HCT116 (cell line): ENCODE measurements at regions not wholly inside any gene's neighbourhood (a gene's known extent, or its start where the extent isn't known, plus 50 kb on each side); places are given as distances from the start of the nearest gene placed in this dataset.

Experiments
- ATAC-seq: fragments of 200-7000 bp; cut with Tn5 transposase; 2 replicates; pipeline ENCODE4 v1.9.1; 2020; ENCODE audit warnings: mild to moderate bottlenecking, moderate library complexity
- BruUV-seq: library from RNA; stranded (reverse); fragments of 400-500 nt; replicated peaks from 2 replicates; lab custom pipeline; 2021; lab: Mats Ljungman, UMichigan
- CTCF ChIA-PET: fragments of 300-600 bp; sonication (Branson Sonifier 250); formaldehyde crosslinking; loops from one replicate; lab custom pipeline; 2021; ENCODE audit warnings: antibody characterized with exemption; lab: Charles Lee
- POLR2A ChIA-PET: fragments of 300-600, 350-600 bp; sonication (Branson Sonifier 250); formaldehyde crosslinking; loops from one replicate; lab custom pipeline; 2021; ENCODE audit warnings: antibody characterized with exemption; lab: Charles Lee
- RAD21 ChIA-PET, 2 experiments: fragments of 300-600 bp; sonication (Branson Sonifier 250); formaldehyde crosslinking; loops; one replicate each; lab custom pipeline; 2023; ENCODE audit warnings: low total read pairs in 2 of 2; ENCODE audit not compliant: uncharacterized antibody in 2 of 2, unreplicated experiment in 2 of 2, low non-redundant PET in 1 of 2; lab: Charles Lee
- DNase-seq: peaks from one replicate; pipeline ENCODE4 v3.0.0-alpha.2; 2010; ENCODE audit warnings: low read depth, low spot score
- H2AFZ ChIP-seq: fragments of 200-600 bp; shearing (Covaris generic), sonication (generic); 2 replicates; pipeline ENCODE4 v1.6.1; 2017; ENCODE audit warnings: low read depth, mixed run types, mixed read lengths, antibody characterized with exemption, low read length; ENCODE audit not compliant: poor library complexity, severe bottlenecking
- H3K27ac ChIP-seq: 2 replicates; pipeline ENCODE4 v1.5.1; 2012; ENCODE audit warnings: low read depth, low read length
- H3K27me3 ChIP-seq: fragments of 200-600 bp; sonication (generic); 2 replicates; pipeline ENCODE4 v1.6.1; 2016; ENCODE audit warnings: mixed run types, low read length, mixed read lengths; ENCODE audit not compliant: insufficient read depth
- H3K36me3 ChIP-seq, 2 experiments: fragments of 200-500 bp in 1 of 2; fragments of 200-600 bp in 1 of 2; sonication (Bioruptor generic) in 1 of 2; sonication (generic) in 1 of 2; 2 replicates each; pipeline versions ENCODE4 v1.5.1 to v1.6.1; 2014 to 2016; ENCODE audit warnings: low read length in 2 of 2, inconsistent platforms in 1 of 2, mixed read lengths in 1 of 2, mixed run types in 1 of 2; ENCODE audit not compliant: insufficient read depth in 2 of 2, control insufficient read depth in 1 of 2
- H3K4me1 ChIP-seq, 2 experiments: fragments of 200-600 bp in 1 of 2; sonication (generic) in 1 of 2; 2 replicates each; pipeline versions ENCODE4 v1.5.1 to v1.6.1; 2012 to 2017; ENCODE audit warnings: low read length in 2 of 2, inconsistent platforms in 1 of 2, mild to moderate bottlenecking in 1 of 2, mixed read lengths in 1 of 2, mixed run types in 1 of 2, moderate library complexity in 1 of 2; ENCODE audit not compliant: insufficient read depth in 2 of 2, control insufficient read depth in 1 of 2
- H3K4me2 ChIP-seq: fragments of 200-600 bp; sonication (generic); 2 replicates; pipeline ENCODE4 v1.6.1; 2017; ENCODE audit warnings: mixed run types, low read length, mixed read lengths
- H3K4me3 ChIP-seq, 2 experiments: fragments of 200-600 bp in 1 of 2; sonication (generic) in 1 of 2; replicated peaks in 1 of 2; 2 replicates each; pipeline ENCODE4 v1.5.1; 2011 to 2016; ENCODE audit warnings: low read length in 2 of 2, control low read depth in 1 of 2, low read depth in 1 of 2, mild to moderate bottlenecking in 1 of 2, mixed read lengths in 1 of 2, mixed run types in 1 of 2
- H3K79me2 ChIP-seq: fragments of 200-600 bp; sonication (generic); 2 replicates; pipeline ENCODE4 v1.6.1; 2017; ENCODE audit warnings: mild to moderate bottlenecking, mixed run types, low read length, moderate library complexity, mixed read lengths; ENCODE audit not compliant: insufficient read depth
- H3K9ac ChIP-seq: fragments of 200-600 bp; sonication (generic); 2 replicates; pipeline ENCODE4 v1.6.1; 2016; ENCODE audit warnings: low read length, mixed read lengths
- H3K9me2 ChIP-seq: fragments of 200-600 bp; sonication (generic), shearing (Covaris generic); 2 replicates; pipeline ENCODE4 v1.6.1; 2017; ENCODE audit warnings: mixed run types, mild to moderate bottlenecking, moderate library complexity; ENCODE audit not compliant: insufficient read depth
- H3K9me3 ChIP-seq, 2 experiments: fragments of 200-500 bp in 1 of 2; fragments of 200-600 bp in 1 of 2; sonication (Bioruptor generic) in 1 of 2; sonication (generic) in 1 of 2; 2 replicates each; pipeline ENCODE4 v1.6.1; 2014 to 2017; ENCODE audit warnings: low read length in 2 of 2, mixed read lengths in 2 of 2, inconsistent platforms in 1 of 2, low read depth in 1 of 2, mild to moderate bottlenecking in 1 of 2, mixed run types in 1 of 2, moderate library complexity in 1 of 2; ENCODE audit not compliant: control insufficient read depth in 1 of 2, insufficient read depth in 1 of 2
- H4K20me1 ChIP-seq: fragments of 200-600 bp; sonication (generic), shearing (Covaris generic); 2 replicates; pipeline ENCODE4 v1.6.1; 2017; ENCODE audit warnings: mixed run types, mild to moderate bottlenecking, moderate library complexity; ENCODE audit not compliant: insufficient read depth
- CBX3 ChIP-seq: IDR thresholded peaks from 2 replicates; pipeline ENCODE4 v1.6.1; 2012; ENCODE audit warnings: low read depth
- ELF1 ChIP-seq: IDR thresholded peaks from 2 replicates; pipeline ENCODE4 v1.6.1; 2012; ENCODE audit warnings: low read depth, borderline replicate concordance
- EZH2 ChIP-seq: fragments of 200-600 bp; sonication (generic); IDR thresholded peaks from 2 replicates; pipeline ENCODE4 v1.6.1; 2017; ENCODE audit warnings: antibody characterized with exemption, mixed run types
- RAD21 ChIP-seq: IDR thresholded peaks from 2 replicates; pipeline ENCODE4 v1.6.1; 2012; ENCODE audit warnings: low read depth, mild to moderate bottlenecking
- SIN3A ChIP-seq: IDR thresholded peaks from 2 replicates; pipeline ENCODE4 v1.6.1; 2012; ENCODE audit warnings: low read depth
- TCF7L2 ChIP-seq: IDR thresholded peaks from 2 replicates; pipeline ENCODE4 v1.7.0; 2011; ENCODE audit warnings: borderline replicate concordance, inconsistent platforms; ENCODE audit not compliant: insufficient read depth, insufficient read length; ENCODE audit errors: extremely low read depth
- ZFX ChIP-seq: fragments of 450-650 bp; IDR thresholded peaks from 2 replicates; pipeline ENCODE4 v1.6.1; 2017
- ZNF274 ChIP-seq: fragments of 200-500 bp; sonication (Bioruptor generic); IDR thresholded peaks from 2 replicates; pipeline ENCODE4 v1.6.1; 2014; ENCODE audit warnings: mild to moderate bottlenecking, low read depth, low read length, inconsistent platforms
- intact Hi-C: fragments of 100-400 bp; cut with micrococcal nuclease; formaldehyde crosslinking; loops from 2 replicates; pipeline ENCODE4 v1.10.0; 2022
- TF ChIP-seq, protein P1 (sequence below): IDR thresholded peaks from 2 replicates; pipeline ENCODE4 v1.6.1; 2011; ENCODE audit warnings: mild to moderate bottlenecking, low read length, moderate library complexity; ENCODE audit not compliant: insufficient replicate concordance; ENCODE audit errors: extremely low read depth
- TF ChIP-seq, protein P2 (sequence below): IDR thresholded peaks from 2 replicates; pipeline ENCODE4 v1.6.1; 2012

DNA sequence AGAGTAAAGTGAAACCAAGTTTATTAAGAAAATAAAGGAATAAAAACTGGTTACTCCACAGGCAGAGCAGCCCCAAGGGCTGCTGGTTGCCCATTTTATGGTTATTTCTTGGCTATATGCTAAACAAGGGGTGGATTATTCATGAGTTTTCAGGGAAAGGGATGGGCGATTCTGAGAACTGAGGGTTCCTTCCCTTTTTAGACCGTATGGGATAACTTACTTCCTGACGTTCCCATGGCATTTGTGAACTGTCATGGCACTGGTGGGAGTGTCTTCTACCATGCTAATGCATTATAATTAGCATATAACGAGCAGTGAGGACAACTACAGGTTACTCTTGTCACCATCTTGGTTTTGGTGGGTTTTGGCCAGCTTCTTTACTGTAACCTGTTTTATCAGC, 323.9 kb upstream of the PTGER4 start:
- ChIA-PET POLR2A (no interaction called here), RAD21 (no interaction called here), CTCF (no interaction called here)
- Histone ChIP-seq H3K27me3 (no peaks in the 10 kb centered on the region), H3K4me3 (no peak overlapping the region), H3K27ac (no peak overlapping the region), H3K4me2 (no peak overlapping the region), H4K20me1 (no peaks in the 10 kb centered on the region), H3K9me3 (no peaks in the 10 kb centered on the region), H3K36me3 (no peaks in the 10 kb centered on the region), H3K9me2 (no peaks in the 10 kb centered on the region), H2AFZ (no peak overlapping the region), H3K79me2 (no peaks in the 10 kb centered on the region), H3K4me1 (no peaks in the 10 kb centered on the region), H3K9ac (no peak overlapping the region)
- DNase-seq (no peak), ATAC-seq (no peak)
- TF ChIP-seq ELF1 (no peak), TCF7L2 (no peak)
- BruUV-seq: no TSS peak
- intact Hi-C loops: no loop called here

DNA sequence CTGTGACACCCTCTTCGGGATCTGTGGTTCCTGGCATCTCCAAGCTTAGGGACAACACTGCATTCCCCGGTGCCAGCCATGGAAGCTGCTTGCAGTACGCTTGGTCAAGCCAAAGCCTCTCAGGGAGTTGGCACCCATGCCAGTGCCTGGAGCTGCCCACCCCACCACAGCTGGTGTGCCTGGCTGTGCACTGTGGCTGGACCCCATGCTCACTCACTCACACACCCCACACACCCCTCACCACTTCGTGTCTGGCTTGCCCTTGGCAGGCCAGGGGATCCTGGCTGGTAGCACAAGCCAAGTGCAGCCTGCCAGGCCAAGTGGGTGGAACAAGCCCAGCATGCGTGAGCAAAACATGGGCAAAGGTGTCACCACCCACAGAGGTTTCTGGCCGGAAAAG, 324.5 kb upstream of the PTGER4 start:
- ATAC-seq (no peak), DNase-seq (no peak)
- Histone ChIP-seq H2AFZ (no peak overlapping the region), H4K20me1 (no peaks in the 10 kb centered on the region), H3K27ac (no peak overlapping the region), H3K4me2 (no peak overlapping the region), H3K79me2 (no peaks in the 10 kb centered on the region), H3K4me3 (no peak overlapping the region), H3K4me1 (no peaks in the 10 kb centered on the region), H3K9me3 (no peaks in the 10 kb centered on the region), H3K9ac (no peak overlapping the region), H3K36me3 (no peaks in the 10 kb centered on the region), H3K9me2 (no peaks in the 10 kb centered on the region), H3K27me3 (no peaks in the 10 kb centered on the region)
- no TSS peak for BruUV-seq
- POLR2A ChIA-PET: no interaction called here
- RAD21 ChIA-PET: no interaction called here
- intact Hi-C loops: no loop called here
- TF ChIP-seq EZH2: no peak
- TF ChIP-seq SIN3A: no peak
- TF ChIP-seq, protein P1, sequence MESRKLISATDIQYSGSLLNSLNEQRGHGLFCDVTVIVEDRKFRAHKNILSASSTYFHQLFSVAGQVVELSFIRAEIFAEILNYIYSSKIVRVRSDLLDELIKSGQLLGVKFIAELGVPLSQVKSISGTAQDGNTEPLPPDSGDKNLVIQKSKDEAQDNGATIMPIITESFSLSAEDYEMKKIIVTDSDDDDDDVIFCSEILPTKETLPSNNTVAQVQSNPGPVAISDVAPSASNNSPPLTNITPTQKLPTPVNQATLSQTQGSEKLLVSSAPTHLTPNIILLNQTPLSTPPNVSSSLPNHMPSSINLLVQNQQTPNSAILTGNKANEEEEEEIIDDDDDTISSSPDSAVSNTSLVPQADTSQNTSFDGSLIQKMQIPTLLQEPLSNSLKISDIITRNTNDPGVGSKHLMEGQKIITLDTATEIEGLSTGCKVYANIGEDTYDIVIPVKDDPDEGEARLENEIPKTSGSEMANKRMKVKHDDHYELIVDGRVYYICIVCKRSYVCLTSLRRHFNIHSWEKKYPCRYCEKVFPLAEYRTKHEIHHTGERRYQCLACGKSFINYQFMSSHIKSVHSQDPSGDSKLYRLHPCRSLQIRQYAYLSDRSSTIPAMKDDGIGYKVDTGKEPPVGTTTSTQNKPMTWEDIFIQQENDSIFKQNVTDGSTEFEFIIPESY: no peak
- TF ChIP-seq ZFX: no peak
- no peak for TF ChIP-seq ZNF274
- TF ChIP-seq RAD21: no peak
- no peak for TF ChIP-seq CBX3
- TF ChIP-seq, protein P2, sequence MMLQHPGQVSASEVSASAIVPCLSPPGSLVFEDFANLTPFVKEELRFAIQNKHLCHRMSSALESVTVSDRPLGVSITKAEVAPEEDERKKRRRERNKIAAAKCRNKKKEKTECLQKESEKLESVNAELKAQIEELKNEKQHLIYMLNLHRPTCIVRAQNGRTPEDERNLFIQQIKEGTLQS: no peak
- TF ChIP-seq, all 23 proteins: peak for 0
- CTCF ChIA-PET: no interaction called here
